Fibroblast of skin of right biceps (primary cell): ENCODE measurements at regions not wholly inside any gene's neighbourhood (a gene's known extent, or its start where the extent isn't known, plus 50 kb on each side); places are given as distances from the start of the nearest gene placed in this dataset.

Experiments used
- DNase-seq: peaks from one replicate; pipeline ENCODE4 v3.0.0-alpha.2; 2013

DNA sequence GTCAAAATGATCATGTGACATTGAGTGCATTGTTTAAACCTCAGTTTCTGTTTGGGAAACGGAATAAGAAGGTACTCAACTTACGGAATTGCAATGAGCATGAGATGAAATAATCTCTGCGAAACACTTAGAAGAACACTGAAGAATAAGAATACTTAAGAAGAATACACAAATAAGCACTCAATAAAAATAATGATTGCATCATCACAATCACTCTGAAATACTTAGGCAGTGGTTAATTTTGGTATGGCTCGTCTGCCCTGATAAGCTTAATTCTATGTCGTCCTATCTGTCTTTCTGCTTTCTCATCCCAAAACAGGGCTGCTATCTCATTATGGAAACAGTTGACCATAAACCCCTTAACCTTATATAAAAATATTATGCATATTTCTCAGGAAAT, 823.6 kb downstream of the DIAPH3 start:
- DNase-seq = no peak

DNA sequence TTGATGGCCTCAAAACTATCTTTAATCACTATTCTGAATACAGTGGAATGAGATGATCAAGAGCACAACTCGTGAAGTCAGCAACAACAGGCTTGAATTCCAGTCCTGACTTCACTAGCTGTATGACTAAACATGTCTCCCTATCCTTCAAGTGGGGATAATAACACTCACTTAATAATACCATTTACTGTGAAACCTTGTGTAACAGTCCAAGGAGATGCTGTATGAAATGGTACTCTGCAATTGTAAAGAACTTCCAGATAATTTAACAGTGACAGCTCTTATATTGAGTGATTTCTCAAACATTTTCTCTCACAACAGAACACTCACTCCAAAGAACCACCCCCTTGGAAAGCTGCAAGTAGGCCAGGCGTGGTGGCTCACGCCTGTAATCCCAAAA, 823.1 kb downstream of the DIAPH3 start:
- DNase-seq = no peak

DNA sequence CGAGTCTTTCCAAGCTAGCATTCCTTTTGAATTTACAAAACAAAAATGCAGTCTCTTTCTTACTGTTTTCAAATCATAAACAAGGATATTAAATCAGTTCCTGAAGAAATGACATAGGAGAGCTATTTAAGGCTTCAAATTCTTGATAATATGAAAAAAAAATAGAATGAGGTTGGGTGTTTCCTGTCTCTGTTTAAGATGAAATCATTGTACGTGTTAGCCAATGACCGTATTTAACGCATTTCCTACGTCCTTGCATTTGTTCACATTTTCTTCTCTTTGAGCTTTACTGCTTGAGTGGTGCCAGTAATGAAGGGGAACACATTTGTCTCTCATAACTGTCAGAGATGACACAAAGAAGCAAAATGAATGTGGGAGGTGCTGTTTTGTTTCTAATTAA, 821.3 kb downstream of the DIAPH3 start:
- DNase-seq = no peak

DNA sequence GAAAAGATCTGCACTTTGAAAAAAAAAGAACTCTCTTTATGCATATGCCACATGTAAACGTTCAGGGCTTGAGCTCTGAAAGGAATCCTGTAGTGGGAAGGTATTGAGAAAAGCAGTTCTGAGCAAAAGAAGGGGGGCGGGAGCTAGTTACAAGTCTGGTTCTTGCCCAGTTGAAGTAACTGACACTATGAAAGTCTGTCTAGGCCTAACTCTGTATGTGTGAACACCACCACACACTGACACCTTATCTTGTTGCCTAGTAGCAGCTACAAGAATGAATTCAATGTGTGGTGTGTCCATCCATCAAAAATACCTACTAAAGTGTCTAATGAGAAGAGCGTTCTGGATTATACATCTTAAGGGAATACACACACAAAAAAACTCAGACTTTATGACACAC, 820.6 kb downstream of the DIAPH3 start:
- no peak for DNase-seq

DNA sequence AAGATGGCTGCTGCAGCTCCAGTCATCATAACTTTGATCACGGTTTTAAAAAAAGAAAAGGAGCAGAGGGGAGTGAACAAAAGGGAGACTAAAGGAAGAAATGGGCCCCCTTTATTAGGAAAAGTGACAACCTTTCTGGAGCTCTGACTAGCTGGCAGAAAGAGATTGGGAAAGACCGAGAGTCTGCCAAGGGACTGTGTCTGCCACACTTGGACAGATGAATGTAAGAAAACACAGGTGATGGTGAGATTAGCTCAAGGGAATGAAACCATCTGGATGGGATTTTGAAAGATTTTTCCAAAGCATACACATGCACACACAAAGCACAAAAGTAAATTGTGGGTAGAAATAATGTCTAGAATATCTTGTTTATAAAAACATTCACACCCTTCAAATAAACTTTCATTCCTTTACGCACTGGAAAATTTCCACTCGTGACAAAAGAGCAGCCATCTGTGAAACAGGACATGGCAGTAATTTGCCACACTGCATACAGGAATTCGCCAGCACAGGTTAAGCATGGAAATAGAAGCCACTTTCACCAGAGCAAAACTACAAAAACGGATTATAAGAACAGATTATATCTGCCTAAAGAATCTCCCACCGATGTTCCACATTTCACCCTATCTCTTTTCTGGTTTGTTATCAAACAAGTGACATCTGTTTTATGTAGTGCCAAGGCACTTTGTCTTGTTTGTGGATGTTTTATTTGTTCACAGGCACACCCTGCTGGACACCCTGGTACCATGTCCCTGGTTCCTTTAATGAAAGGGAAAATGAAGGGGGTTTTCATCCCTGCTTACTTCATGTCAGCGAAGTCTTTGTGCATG, 819.5 kb downstream of the DIAPH3 start:
- no peak for DNase-seq

DNA sequence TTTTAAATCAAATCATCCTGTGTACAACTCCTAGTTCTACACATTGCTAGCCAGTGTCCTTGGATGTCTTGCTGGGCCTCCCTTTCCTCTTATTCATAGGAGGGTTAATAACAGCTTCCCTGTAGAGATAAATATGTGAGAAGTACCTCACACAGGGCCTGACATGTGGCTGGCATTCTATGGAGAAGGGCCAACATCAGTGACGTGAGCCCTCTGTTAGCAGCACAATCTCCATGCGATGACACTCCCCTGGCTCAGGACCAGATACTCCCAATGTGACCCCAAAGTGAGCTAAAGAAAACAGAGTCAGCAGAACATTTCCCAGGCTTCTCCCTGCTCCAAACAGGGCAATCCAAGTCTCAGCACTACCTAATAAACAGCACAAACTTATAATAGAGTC, 818.4 kb downstream of the DIAPH3 start:
- peak; percentile 38 for DNase-seq

DNA sequence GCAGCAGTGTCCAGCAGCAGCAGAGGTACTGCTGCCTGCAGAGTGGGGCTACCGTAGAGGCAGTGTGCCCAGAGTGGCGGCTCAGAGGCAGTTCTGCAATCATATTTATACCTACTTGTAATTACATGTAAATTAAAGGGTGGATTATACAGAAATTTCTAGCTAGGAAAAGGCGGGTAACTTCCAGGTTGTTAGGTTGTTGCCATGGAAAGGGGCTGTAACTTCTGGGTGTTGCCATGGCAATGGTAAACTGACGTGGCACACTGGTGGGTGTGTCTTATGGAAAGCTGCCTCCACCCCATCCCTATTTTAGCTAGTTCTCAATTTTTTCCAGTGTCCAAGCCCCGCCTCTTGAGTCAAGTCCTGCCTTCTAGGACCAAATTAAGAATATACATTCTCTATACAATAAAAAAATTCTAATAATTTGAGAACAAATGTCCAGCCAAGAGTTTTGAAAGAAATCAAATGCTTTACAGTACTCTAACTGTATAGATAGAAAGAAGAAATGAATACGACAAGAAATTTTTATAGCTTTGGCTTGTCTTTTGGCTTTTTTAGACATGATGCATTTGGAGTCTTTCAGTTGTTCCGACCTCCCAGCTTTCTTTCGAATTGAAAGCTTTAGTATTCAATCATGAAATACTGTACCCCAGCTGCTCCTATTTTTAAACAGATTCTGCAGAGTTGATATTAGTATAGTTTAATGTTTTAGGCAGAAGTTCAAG, 816.6 kb downstream of the DIAPH3 start:
- no peak for DNase-seq

DNA sequence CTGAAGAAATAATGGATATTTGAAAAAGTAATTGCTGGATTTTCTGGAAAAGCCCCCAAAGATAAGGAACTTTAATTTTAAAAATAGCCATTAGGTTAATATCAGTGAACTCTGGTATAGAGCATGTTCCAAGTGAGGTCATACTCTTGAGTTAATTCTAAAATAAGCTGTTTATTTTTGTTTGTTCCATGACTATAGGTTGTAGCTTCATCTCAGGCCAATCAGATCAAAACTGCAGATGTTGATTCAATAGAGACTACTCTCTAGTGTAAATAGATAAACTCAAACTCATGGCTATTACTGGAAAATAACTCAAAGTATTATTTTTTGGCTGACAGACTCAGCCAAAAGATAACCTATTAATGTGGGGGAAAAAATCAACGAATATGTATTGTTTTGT, 815.1 kb downstream of the DIAPH3 start:
- no peak for DNase-seq

DNA sequence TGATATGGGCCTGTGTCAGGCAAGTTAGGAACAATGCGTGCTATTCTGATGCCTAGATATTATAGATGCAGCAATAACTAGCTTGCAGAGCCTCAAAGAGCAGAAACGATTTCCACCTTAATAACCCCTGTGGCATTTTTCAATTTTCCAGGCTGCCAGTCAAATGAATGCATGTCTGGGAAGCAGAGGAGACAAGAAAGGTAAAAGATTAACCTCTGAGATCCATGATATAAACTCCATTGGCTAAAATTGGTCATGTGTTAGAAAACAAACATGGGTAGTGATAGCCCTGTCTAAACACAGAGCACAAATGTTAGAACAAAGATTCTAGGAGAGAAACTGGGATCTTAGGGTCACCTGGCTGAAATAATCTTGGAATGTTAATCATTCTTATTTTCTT, 811.1 kb downstream of the DIAPH3 start:
- no peak for DNase-seq

DNA sequence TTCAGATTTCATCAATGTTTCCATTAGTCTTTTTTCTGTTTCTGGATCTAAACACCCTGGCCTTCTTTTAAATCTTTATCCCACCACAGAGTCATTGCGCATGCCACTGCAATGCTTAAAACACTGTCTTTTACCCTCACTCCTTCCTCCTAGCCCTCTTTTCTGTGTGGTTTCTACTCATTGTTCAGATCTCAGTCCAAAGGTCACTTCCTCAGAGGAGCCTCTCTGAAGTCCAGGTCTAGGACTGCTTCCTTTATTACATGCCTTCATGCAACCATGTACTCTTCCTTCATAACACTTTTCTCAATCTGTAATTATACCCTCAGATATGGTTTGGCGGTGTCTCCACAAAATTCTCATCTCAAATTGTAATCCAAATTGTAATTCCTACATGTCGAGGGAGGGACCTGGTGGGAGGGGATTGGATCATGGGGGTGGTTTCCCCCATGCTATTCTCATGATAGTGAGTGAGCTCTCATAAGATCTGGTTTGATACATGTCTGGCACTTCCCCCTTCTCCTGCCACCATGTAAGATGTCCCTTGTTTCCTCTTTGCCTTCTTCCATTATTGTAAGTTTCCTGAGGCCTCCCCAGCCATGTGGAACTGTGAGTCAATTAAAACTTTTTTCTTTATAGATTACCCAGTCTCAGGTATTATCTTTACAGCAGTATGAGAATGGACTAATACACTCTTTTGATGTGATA, 808.9 kb downstream of the DIAPH3 start:
- no peak for DNase-seq

DNA sequence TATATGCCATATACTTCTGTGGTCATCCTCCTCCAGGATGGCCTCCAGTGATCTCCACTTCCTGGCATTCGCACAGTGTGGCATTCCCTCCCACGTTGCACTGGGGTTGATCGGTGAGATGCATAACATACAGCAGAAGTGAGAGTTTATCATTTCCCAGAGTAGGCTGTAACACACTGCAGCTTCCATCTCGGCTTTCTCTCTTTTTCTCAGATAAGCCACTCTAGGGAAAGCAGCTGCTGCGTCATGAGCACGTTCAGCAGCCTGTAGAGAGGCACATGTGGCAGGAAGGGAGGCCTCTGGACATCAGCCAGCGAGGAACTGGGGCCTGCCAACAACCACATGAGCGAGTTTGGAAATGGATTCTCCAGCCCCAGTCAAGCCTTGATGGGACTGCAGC, 807.1 kb downstream of the DIAPH3 start:
- DNase-seq = peak; percentile 66

DNA sequence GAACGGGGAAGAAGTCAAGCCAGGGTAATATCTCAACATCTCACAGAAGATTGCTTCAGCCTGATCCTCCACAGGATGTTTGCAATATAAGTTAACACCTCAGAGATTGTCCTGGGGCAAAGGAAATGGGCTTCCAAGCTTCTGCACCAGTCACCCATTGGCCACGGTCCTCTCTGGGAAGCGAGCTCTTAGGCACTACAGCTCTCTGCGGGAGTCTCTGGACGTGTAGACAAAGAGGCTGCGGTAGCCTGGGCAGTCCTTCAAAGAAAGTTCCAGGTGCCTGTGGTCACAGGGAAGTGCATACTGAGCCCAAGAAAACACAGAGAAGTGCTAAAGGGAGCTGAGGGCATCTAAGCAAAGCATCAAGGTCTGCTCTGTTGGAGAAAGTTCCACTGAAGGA, 805.7 kb downstream of the DIAPH3 start:
- DNase-seq = no peak

DNA sequence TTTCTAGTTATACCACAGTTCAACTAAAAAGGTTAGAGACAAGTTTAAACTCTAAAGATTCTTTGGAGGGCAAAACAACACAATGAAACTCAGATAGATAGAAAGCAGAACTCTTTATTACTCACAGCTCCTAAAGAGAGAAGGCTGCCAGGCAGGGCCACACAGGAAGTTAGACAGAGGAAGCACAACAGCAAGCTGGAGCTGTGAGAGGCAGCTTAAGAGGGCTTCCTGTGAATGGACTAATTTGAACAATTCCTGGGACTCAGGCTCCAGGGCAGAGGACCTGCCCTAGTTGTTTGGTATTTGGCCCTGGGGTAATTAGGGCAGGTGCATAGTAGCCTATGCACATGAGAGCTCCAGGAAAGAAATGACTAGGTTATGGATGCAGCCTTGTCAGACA, 803.6 kb downstream of the DIAPH3 start:
- peak; percentile 13 for DNase-seq

DNA sequence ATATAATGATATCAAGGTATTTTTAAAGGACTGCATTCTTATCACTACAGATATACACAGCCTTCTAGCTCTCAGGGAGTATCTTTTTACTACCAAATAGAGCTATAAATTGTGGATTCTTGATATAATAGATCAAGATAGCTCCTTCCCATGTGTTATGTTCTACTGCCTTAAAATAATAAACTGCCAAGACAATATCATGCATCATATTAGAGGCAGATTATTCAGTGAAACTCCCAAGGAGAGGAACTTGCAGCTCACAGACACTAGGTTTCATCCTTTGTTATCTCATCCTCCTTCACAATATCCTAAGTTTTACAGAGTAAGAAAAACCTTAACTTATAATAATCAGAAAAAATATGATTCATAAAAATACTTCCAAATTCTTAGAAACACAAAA, 802.8 kb downstream of the DIAPH3 start:
- no peak for DNase-seq

DNA sequence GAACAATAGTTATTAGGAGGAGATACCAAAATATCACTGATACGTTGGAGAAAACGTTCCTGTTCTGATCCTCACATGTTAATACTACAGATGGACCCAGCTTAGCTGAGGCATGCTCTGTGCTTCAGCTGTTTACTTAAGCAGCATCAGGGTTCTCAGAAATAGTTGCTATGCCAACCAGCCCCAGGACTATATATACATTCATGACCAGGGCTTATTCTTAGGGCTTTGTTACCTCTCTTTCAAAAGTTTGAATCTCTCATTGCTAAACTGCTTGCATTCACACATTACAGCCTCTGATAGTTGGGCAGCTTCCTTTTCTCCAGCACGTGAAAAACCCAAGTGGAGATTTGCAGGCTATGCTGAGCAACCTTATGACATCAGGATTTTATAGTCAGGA, 800.4 kb downstream of the DIAPH3 start:
- DNase-seq = no peak

DNA sequence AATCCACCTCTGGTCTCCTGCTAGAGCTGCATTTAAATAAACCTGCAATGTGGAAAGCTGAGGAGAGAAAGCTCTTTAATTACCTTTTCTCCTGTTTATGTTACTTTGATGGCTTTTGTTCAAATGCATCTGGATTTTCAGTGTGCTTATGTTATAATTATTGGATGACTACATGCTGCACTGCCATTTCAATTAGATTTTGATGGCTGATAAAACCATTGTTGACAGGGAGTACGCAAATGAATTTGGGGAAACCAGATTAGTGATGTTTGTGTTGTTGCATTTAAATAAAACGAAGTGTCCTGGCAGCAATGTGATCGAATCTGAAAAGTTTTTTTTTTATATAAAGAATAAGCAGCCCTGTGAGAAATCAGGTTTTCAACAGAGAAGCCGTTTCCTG, 799.8 kb downstream of the DIAPH3 start:
- no peak for DNase-seq

DNA sequence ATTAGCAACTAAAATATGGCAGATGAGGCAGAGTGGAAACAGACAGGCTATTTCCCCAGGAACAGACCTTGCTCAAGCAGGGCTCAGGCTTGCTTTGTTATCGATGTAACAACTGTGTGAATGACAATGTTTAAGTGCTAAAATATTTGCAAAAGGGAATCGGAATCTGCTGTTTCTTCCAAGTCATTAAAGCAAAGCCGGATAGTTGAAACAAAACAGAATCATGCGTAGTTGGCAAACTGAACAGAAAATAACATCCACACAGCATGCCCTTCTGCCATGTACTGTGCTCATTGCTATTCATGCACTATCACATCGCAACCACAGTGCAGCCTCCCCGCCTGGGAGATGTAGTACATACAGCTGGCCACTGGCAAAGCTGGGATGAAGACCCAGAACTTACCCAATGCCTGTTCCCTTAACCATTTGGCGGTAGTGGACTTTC, 799.1 kb downstream of the DIAPH3 start:
- no peak for DNase-seq

DNA sequence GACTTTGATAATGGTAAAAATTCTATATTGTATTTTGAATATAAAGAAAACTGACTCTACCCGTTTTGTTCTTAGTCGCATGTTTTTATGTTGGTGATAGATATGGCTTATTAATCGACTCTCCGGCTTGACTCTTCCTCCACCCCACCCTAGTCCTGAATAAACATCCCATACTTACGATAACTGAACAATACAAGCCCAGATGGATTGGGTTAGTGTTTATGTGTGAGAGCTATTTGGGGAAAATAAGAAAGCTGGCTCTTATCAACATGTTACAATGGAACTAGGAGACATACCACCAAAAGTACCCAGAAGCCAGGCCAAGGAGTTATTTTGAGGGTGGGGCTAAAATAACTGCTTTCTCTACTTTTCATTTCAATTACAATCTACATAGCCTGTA, 796.3 kb downstream of the DIAPH3 start:
- no peak for DNase-seq

DNA sequence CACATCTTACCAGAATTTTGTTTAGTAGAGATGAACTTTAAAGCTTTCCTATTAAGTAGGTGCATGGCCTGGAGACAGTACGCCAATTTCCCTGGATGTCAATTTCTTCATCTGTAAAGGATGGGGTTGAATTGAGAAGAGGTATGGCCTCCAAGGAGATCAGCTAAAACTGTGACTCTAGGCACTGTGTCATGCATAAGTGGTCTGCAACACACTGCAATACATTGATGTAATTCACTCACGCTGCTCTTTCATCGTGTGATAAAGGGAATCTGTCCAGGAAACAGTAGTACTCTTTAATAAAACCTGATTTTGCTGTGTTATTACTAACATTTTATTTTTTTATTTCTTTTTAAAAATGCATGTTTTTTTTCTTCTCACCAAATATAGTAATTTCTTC, 795.8 kb downstream of the DIAPH3 start:
- no peak for DNase-seq

DNA sequence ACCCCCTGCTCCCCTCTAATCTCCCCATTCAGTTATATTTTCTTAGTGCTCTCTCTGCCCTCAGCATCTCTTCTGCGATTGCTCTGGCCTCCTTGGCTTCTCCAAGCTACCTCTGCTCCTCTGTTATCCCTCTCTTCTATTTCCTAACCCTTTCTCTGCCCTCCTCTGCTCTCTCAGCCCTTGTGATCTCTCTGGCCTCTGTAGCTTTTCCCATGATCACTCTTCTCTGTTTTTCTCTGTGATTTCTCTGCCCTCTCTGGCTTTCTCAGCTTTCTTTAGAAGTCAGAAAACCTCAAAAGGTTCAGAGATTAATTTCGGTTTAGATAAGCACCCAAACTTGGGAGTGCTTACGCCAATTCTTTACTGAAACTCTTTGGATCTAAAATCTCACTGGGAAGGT, 795.0 kb downstream of the DIAPH3 start:
- DNase-seq = no peak

DNA sequence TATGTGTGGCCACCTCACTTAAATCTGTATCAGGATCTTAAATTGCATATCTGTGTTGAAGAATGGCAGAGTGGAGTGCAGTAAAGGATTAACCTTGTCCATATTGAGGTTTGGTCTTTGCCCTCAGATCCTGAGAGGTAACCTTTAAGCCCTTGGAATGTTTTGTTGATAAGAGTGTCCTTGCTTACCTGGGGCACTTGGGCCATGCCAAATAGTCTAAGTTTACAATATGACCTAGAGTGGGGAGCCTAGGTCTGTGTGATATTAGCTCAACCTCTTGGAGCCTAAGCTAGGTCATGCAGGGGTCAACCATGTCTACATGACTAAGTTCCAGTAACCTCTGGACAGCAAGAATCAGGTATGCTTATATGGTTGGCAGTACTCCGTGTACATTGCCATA, 792.5 kb downstream of the DIAPH3 start:
- no peak for DNase-seq

DNA sequence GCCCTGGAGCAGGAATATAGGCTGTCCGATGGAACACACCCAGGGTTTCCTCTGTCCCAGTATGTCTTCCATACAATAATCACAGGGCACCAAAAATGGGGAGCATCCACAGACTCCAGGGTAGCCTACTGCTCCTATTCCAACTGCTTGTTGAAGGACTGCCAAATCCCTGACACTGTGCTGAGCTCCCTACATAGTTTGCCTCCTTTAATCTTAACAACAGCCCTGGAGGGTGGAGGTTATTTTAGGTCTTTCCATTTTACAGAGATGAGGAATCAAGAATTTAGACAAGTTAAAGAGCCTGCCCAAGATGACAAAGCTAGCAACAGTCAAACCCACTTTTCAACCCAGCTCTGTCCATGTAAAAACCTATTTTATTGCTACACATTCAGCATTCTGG, 790.4 kb downstream of the DIAPH3 start:
- no peak for DNase-seq

DNA sequence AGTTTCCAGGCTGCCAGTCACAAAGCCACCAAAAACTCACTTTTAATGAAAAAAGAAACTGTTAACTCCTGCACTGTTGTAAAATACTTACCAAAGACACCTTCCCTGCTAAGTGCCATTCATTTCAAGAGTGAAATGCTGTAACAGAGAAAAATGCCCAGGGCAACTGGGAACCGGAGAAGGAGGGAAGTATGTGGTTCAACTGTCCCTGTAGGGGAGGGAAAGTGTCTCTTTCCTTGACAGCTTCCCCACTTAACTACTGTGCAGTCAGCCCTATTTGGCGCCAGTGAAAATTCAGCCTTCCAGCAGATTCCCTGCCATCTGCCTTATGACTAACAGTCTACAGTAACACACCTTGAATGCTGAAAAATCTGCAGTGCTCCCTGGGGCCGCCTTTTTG, 789.0 kb downstream of the DIAPH3 start:
- no peak for DNase-seq

DNA sequence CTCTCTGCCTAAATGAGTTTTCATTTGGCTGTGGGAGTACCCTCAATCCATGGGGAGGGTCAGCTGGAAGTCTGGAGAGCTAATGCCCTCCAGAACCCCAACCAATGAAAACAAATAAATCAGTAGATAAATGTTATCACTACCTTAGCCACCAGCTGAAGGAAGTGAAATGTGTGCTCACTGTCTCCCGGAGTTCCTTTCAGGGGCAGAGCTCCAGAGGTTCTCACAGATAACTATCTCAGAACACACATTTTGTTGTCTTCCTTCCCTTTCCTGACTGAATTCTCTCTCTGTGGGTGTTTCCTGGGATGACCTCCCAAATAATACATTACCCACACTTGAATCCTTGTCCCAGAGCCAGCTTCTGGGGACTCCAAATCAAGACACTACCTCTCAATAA, 779.6 kb downstream of the DIAPH3 start:
- no peak for DNase-seq
